Kidney glomerular epithelial cell (primary cell): ENCODE measurements at regions not wholly inside any gene's neighbourhood (a gene's known extent, or its start where the extent isn't known, plus 50 kb on each side); places are given as distances from the start of the nearest gene placed in this dataset.
"Not testable (repeated sequence)": the region's sequence is repeated elsewhere in the genome, so short reads cannot be mapped to it uniquely, and the experiment has no call there.

ENCODE experiments used
- DNase-seq: peaks from one replicate; lab custom pipeline; 2025; lab: John Stamatoyannopoulos, UW

DNA sequence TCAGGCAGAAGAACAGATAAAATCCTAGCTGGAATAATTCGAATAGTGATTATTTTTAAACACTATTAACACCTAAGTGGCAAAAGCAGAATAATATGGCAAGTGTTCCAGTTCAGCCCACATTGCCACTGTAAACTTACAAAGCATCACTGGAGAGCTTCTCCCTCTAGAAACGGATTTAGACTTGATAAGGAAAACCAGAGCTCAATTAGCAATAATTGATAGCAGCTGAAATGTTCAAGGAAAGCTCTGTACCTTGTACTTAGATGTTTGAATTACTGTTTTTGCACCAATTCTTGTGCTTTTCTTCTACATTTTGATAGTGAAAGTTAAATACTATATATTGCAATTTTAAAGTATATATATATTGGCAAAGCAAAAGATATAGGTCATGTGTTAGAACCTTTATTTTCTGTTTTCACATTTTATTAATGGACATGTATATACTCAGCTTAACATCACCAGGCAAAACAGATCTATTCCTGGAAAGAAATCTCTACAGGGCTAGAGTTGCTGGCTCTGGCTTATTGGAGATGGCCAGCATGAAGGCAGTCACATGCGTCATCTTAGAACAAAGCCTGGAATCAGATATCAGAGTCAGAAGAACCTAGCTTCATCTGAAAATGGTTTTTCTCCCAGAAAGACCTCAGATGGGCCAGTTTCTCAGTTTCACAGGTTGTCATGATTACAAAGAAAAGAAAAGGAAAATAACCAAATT, 149.1 kb upstream of the CTAGE1 start:
- no peak for DNase-seq

- no peak for DNase-seq
Observed at GRCh38 chr18:22567794-22568193, 150.1 kb upstream of the CTAGE1 start.

DNA sequence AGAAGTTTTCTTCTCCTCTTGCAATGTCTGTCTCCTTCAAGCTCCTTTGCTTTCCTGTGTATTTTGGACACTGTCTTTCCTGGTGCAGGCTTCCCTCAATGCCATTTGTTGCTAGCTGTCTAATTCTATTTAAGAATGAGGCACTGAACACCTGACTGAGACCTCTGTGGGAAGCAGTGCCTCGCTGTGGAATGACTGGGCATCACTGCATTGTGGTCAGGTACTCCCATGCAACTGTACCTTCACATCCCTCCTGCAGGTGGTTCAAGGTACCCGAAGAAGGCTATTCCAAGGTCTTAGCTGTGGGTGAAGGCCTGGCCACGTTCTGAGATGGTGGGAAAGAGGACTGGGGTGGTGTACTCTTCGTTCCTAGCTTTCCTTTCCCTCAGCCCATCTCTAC, 152.8 kb upstream of the CTAGE1 start:
- no peak for DNase-seq

DNA sequence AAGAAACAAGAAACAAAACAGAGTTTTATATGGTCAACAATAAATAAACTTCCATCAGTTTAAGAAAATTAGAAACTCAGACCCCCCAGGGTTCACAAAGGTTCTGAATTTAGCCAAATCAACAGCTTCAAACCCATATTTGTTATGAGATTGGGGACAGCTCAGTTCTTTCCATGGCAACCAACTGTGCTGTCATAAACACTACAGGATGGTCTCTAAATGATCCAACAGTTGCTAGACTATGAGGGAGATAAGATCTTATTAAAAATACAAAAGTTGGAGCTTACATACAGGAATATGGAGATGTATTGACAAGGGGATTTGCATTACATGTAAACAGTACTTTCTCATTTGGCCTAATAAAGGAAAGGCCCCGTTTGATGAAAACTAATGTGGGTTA, 154.6 kb upstream of the CTAGE1 start:
- no peak for DNase-seq

- no peak for DNase-seq
Observed at GRCh38 chr18:22579271-22579670, 161.6 kb upstream of the CTAGE1 start.

DNA sequence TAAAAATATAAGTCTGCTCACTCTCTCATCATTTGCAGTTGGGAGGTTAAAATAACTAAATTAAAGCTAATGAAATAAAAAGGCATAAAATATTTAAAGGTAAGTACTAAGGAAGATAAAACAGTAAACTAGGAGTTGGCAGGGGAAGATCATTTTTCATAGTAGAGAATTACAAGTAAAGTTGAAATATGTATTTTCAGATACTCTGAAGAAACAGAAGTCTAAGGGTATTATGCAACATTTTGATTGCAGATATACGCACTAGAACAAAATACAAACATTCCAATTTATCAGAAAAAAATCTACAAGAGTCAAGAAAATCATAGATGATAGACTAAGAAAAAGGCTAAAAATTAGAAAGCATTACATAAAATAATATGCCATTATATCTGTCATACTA, 167.6 kb upstream of the CTAGE1 start:
- no peak for DNase-seq

DNA sequence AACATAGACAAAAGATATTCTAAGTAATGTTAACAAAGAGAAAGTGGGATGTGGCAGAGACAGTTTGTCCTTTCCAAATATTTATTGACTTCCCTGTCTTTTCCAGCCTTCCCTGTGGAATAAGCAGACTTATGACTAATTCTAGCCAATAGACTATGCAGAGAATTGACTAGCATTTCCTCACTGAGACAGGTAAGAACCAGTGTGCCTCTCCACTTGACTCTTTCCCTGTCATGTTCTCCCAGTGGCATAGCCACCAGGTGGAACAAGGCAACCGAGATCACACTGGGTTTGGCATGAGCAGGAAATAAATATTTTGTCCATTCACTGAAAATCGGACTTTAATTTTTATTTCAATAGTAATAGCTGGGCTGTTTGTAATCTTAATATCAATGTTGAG, 168.1 kb upstream of the CTAGE1 start:
- no peak for DNase-seq

GRCh38 chr18:22591222-22591621, 173.5 kb upstream of the CTAGE1 start:
- no peak for DNase-seq

DNA sequence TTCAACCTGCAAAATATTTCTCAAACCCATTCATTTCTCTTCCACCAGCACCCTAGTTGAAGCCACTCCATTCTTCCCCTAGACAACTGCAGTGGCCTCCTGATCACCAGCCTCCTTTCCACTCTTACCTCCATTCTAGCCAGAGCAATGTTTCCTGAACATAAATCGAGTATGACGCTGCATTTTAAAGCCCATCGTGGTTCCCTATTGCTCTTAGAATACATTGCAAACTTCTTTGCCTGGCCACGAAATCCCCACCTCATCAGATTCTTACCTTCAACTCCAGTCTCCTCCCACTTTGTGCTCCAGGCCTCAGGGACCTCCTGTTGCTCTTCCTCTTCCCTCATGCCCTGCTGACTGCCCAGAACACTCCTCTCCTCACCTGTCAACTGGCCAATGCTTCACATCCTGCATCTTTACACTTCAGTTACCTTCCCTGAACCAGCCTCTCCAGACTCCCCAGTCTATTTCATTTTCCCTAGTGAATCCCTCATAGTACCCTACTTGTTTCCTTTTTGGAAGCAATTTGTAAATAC, 176.5 kb upstream of the CTAGE1 start:
- no peak for DNase-seq

GRCh38 chr18:22601481-22601880, 183.8 kb upstream of the CTAGE1 start:
- DNase-seq = no peak

DNA sequence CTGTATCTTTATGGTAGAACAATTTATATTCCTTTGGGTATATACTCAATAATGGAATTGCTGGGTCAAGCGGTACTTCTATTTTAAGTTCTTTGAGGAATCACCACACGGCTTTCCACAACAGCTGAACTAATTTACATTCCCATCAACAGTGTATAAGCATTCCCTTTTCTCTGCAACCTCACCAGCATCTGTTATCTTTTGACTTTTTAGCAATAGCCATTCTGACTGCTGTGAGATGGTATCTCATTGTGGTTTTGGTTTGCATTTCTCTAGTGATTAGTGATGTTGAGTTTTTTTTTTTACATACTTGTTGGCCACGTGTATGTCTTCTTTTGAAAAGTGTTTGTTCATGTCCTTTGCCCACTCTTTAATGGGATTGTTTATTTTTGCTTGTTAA, 184.7 kb upstream of the CTAGE1 start:
- not testable (repeated sequence) for DNase-seq

- DNase-seq = no peak
Observed at GRCh38 chr18:22603902-22604301, 186.2 kb upstream of the CTAGE1 start.

DNA sequence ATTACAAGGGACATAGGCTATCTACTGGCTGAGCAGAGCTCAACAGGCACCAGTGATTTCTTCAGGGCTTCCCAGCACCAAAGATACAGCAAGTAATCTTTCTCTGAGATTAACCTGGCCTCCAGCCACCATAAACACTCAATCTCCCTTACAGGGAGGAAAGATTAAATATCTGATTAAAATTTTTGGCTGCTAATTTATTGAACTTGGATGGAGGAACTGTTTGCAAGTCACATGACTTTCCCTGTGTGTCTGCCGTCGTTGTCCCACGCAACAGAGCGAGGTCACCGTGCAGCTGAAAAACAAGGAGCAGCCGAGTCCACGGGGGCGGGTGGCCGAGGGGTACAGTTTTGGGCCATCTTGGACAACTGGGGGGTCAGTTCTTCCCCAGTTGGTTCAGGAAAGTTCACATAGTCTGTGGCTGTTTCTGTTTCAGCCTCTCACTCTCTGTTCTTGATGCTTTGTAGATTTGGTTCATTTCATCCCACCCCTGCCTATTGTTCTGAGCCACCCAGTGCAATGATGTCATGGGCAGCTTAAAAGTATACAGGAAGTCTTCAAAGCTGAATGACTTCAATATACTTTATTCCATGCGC, 186.8 kb upstream of the CTAGE1 start:
- DNase-seq = no peak

DNA sequence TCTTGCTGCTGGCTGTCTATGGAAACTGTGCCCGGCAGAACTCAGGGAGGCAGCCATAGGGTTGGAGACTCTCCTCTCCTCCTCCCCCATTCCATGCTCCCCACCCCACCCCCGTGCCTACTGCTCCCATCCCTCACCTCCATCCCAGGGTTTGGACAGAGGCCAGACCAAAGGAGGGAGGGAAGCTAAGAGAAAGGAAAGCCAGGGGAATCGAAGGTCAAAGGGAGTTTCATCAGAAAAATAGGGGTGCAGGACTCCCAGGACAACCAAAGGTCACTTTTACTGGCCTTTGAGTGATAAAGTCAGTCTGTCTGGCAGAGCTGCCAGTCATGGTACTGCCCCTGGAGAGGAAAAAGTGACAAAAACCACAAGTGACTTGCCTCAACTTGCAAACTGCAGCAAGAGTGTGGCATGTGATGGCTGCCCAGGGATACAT, 187.3 kb upstream of the CTAGE1 start:
- DNase-seq = peak; percentile 53

GRCh38 chr18:22605736-22606135, 188.0 kb upstream of the CTAGE1 start:
- DNase-seq = no peak

- DNase-seq = peak; percentile 64
Observed at GRCh38 chr18:22606563-22607283, 189.0 kb upstream of the CTAGE1 start.

DNA sequence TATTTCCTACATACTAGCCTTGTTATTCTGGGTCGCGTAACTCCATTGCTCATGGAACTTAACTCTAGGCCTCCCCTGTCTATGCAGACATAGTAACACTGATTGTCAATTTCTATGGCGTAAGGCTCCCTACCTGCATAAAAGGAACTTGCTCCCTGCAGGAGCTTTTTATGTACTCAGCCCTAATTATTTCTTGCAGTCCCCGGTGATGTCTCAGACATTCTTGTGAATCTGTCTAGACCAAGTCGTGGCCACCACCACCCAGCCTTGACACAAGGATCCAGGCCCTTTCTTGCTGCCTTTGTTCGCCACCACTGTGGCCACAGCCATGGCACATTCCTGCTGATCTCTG, 189.5 kb upstream of the CTAGE1 start:
- no peak for DNase-seq

DNA sequence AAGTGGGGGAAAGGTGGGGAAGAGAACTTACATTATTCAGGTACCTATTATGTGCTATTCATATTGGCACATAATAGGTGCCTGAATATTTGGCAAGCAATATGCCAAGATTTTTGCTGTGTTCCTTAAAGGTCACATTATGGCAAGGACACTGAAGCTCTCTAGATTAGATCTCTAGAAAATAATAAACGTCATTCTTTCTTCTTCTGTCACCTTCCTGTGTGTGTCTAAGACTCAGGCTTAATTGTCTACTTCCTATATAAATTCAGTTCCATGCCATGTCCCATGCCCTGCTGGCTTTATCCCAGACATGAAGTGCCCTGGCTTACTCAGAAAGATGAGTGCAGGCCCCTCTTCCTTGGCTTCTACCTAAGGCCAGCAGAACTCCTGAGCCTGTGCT, 191.1 kb upstream of the CTAGE1 start:
- DNase-seq = no peak

DNA sequence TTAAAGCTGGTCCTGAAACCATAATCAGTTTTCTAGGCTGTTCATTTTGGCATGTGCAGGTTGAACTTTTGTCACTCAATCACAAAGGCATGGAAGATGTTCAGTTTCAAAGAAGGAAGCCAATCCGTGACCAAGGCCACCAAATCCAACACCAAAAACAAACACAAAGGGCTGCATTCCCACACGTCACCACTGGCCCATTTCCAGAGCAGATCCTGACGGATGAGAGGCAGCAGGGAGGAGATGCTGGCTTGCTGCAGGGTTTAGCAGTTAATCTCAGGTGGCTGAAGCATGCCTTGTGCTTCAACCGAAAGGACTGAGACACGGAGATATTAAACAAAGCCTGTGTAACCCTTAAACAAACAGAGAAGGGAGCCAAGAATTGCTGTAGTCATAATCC, 191.9 kb upstream of the CTAGE1 start:
- no peak for DNase-seq

GRCh38 chr18:22613058-22613690, 195.5 kb upstream of the CTAGE1 start:
- DNase-seq = no peak

DNA sequence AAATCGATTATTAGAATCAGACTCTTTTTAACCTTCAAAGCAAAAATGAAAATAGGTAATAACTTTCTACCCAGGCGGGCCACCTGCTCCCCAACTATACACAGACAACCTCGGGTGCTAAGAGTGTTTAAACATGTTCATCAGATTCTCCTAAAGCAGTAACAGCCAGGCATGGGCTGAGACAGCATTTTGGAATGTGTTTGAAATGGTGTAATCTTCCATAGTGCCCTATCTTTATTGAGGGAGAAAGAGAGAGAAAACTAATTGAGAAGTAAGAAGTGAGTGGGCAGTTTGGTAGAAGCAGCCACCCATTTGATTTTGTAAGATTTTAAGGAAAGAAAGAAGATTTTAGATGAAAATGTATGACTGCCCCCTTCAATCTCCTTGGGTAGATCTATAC, 196.1 kb upstream of the CTAGE1 start:
- DNase-seq = no peak

DNA sequence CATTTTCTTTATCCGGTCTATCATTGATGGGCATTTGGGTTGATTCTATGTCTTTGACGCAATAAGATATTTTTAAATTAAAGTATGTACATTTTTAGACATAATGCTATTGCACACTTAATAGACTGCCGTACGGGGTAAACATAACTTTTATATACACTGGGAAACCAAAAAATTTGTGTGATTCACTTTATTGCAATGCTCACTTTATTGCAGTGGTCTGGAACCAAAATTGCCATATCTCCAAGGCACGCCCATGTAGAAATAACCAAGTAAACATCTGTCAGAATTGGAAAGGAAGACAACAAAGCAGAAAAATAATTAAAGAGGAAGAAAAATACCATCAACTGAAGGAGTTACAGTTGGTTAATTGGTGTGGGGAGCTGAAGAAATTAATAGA, 205.8 kb upstream of the CTAGE1 start:
- no peak for DNase-seq

- DNase-seq = no peak
Observed at GRCh38 chr18:22624176-22624575, 206.5 kb upstream of the CTAGE1 start.
